Hepatocyte (in vitro differentiated cells): ENCODE measurements at regions not wholly inside any gene's neighbourhood (a gene's known extent, or its start where the extent isn't known, plus 50 kb on each side); places are given as distances from the start of the nearest gene placed in this dataset.
A peak's percentile ranks its signal among the peaks of the same experiment; 100 is the strongest.

Experiments
- DNase-seq: peaks from one replicate; pipeline ENCODE4 v3.0.0-alpha.2; 2016; ENCODE audit warnings: low spot score
- H2AFZ ChIP-seq: fragments of 200-600 bp; sonication (generic); 2 replicates; pipeline ENCODE4 v1.6.0; 2016; ENCODE audit warnings: antibody characterized with exemption, mild to moderate bottlenecking
- H3K27ac ChIP-seq: fragments of 200-600 bp; sonication (generic); 2 replicates; pipeline ENCODE4 v1.5.1; 2016; ENCODE audit warnings: mild to moderate bottlenecking
- H3K27me3 ChIP-seq: fragments of 200-600 bp; sonication (generic); 2 replicates; pipeline ENCODE4 v1.6.1; 2016
- H3K36me3 ChIP-seq: fragments of 200-600 bp; sonication (generic); replicated peaks from 2 replicates; pipeline ENCODE4 v1.5.1; 2016; ENCODE audit warnings: low read depth; ENCODE audit not compliant: insufficient read depth
- H3K4me1 ChIP-seq: fragments of 200-600 bp; sonication (generic); 2 replicates; pipeline ENCODE4 v1.5.1; 2016; ENCODE audit warnings: mild to moderate bottlenecking, moderate library complexity; ENCODE audit not compliant: insufficient read depth
- H3K4me2 ChIP-seq: fragments of 200-600 bp; sonication (generic); 2 replicates; pipeline ENCODE4 v1.6.0; 2016
- H3K4me3 ChIP-seq: fragments of 200-600 bp; sonication (generic); 2 replicates; pipeline ENCODE4 v1.5.1; 2016; ENCODE audit warnings: mild to moderate bottlenecking
- H3K79me2 ChIP-seq: fragments of 200-600 bp; sonication (generic); 2 replicates; pipeline ENCODE4 v1.6.0; 2017; ENCODE audit warnings: mild to moderate bottlenecking
- H3K9me2 ChIP-seq: fragments of 200-600 bp; sonication (generic); replicated peaks from 2 replicates; pipeline ENCODE4 v1.6.0; 2017; ENCODE audit warnings: mild to moderate bottlenecking; ENCODE audit not compliant: insufficient read depth
- H3K9me3 ChIP-seq: fragments of 200-600 bp; sonication (generic); 2 replicates; pipeline ENCODE4 v1.5.1; 2016; ENCODE audit warnings: low read depth, mild to moderate bottlenecking
- H4K20me1 ChIP-seq: fragments of 200-600 bp; sonication (generic); 2 replicates; pipeline ENCODE4 v1.6.0; 2016; ENCODE audit warnings: mild to moderate bottlenecking; ENCODE audit not compliant: insufficient read depth, poor library complexity, severe bottlenecking
- CTCF ChIP-seq: fragments of 200-600 bp; sonication (generic); IDR thresholded peaks from 2 replicates; pipeline ENCODE4 v1.5.1; 2016; ENCODE audit warnings: antibody characterized with exemption, mild to moderate bottlenecking; ENCODE audit not compliant: poor library complexity
- EZH2 ChIP-seq: fragments of 200-600 bp; sonication (generic); IDR thresholded peaks from 2 replicates; pipeline ENCODE4 v1.6.1; 2016; ENCODE audit warnings: antibody characterized with exemption, mild to moderate bottlenecking, borderline replicate concordance
- EZH2phosphoT487 ChIP-seq: fragments of 200-600 bp; sonication (generic); IDR thresholded peaks from one replicate; pipeline ENCODE4 v1.6.1; 2018; ENCODE audit warnings: antibody characterized with exemption, mild to moderate bottlenecking, low read depth, moderate library complexity; ENCODE audit not compliant: unreplicated experiment, severe bottlenecking
- WGBS: methylation state at CpG from one replicate; pipeline ENCODE4 v1.1.6; 2016; ENCODE audit warnings: low lambda C conversion rate; ENCODE audit errors: missing lambda C conversion rate; 5-methylcytosine and 5-hydroxymethylcytosine counted together

DNA sequence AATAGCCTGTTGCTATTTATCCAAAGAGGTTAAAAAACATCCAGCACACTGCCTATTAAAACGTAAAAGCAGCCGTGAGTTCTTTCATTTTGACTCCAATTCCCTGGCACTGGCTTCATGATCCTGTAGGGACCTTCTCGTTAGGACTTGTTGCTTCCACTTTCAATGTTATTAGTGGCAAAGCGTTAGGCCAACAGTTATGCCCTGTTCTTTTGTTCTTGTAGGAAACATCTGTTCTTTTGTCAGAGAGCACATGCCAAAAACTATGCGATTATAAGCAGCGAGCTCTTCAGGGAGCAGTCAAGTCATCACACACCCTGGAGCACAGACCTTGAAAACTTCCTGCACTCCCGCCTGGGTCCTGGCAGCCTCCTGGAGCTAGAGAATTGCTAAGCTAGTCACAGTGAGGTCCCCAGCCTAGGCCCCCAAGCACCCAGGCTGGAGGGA lies 609.5 kb upstream of the ARID1B start:
- no peaks in the 10 kb centered on the region for H3K4me1 ChIP-seq
- H3K79me2 ChIP-seq: no peaks in the 10 kb centered on the region
- H3K27me3 ChIP-seq: no peaks in the 10 kb centered on the region
- H3K36me3 ChIP-seq: no peaks in the 10 kb centered on the region
- no peak for TF ChIP-seq CTCF
- TF ChIP-seq EZH2: no peak
- no peak for TF ChIP-seq EZH2phosphoT487
- peak overlapping the region; percentile 17 for H3K4me2 ChIP-seq
- WGBS: 74% methylated on average over 7 of the region's 7 CpGs
- no peaks in the 10 kb centered on the region for H3K9me2 ChIP-seq
- no peak overlapping the region for H3K4me3 ChIP-seq
- no peak overlapping the region for H3K27ac ChIP-seq
- no peak for DNase-seq
- H3K9me3 ChIP-seq: no peaks in the 10 kb centered on the region
- H2AFZ ChIP-seq: no peak overlapping the region
- no peaks in the 10 kb centered on the region for H4K20me1 ChIP-seq

DNA sequence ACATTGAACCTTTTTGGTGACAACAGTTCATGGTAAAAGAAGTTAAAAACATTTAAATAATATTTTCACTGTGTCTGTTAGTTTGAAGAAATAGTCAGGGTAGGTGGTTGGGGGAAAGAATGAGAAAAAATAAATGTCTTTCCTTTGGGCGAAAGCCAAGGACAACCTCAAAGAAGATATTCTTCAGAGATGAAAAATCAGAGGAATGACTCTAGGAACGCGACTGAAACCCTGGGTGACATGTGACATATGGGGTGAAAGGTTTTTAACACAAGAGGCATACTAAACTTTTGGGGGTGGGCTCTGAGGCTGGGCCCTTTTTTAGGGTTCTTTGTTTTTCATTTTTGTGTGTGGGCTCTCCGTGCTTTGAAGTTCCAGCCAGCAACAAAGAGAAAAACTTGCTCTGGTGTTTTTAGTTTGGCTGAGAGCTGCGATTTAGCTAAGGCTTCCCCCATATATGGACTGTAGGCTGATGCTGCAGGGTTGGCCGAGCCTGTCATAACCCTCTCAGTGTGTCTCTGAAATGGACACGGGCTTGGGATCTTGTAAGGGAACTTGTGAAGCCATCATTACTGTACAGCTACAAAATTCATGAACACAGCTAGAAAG lies 610.1 kb upstream of the ARID1B start:
- Histone ChIP-seq H3K4me1 (no peaks in the 10 kb centered on the region), H3K79me2 (no peaks in the 10 kb centered on the region), H3K27ac (no peak overlapping the region), H3K9me3 (no peaks in the 10 kb centered on the region), H3K4me3 (no peak overlapping the region), H2AFZ (no peak overlapping the region), H3K36me3 (no peaks in the 10 kb centered on the region), H3K27me3 (no peaks in the 10 kb centered on the region), H3K4me2 (peak overlapping the region; percentile 17), H4K20me1 (no peaks in the 10 kb centered on the region), H3K9me2 (no peaks in the 10 kb centered on the region)
- no peak for DNase-seq
- WGBS: 85% methylated on average over 7 of the region's 7 CpGs
- TF ChIP-seq EZH2: no peak
- no peak for TF ChIP-seq CTCF
- TF ChIP-seq EZH2phosphoT487: no peak

DNA sequence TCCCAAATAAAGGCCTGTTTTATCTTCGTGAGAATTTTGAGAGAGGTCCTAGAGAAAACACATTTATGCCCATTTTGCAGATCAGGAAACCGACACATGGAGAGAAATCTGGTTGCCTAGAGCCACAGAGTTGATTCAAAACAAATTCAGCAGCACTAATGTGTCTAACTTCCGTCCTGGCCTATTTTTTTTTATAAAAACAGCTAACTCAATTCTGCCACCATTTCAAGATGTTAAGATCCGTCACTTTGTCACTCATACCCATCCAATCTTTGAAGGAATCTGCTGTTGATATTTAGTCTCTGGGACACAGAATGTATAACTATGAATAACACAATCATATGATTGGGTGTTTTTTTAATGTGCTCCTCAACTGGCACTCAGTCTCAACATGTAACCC lies 611.1 kb upstream of the ARID1B start:
- no peak for DNase-seq
- TF ChIP-seq CTCF (no peak), EZH2 (no peak), EZH2phosphoT487 (no peak)
- Histone ChIP-seq H3K27ac (no peak overlapping the region), H3K9me2 (no peaks in the 10 kb centered on the region), H4K20me1 (no peaks in the 10 kb centered on the region), H3K9me3 (no peaks in the 10 kb centered on the region), H3K4me1 (no peaks in the 10 kb centered on the region), H3K36me3 (no peaks in the 10 kb centered on the region), H3K4me3 (no peak overlapping the region), H3K79me2 (no peaks in the 10 kb centered on the region), H3K27me3 (no peaks in the 10 kb centered on the region), H2AFZ (no peak overlapping the region), H3K4me2 (no peak overlapping the region)
- 96% methylated on average over 4 of the region's 4 CpGs for WGBS
